ENCODE measurements at regions not wholly inside any gene's neighbourhood (a gene's known extent, or its start where the extent isn't known, plus 50 kb on each side); places are given as distances from the start of the nearest gene placed in this dataset.

DNA sequence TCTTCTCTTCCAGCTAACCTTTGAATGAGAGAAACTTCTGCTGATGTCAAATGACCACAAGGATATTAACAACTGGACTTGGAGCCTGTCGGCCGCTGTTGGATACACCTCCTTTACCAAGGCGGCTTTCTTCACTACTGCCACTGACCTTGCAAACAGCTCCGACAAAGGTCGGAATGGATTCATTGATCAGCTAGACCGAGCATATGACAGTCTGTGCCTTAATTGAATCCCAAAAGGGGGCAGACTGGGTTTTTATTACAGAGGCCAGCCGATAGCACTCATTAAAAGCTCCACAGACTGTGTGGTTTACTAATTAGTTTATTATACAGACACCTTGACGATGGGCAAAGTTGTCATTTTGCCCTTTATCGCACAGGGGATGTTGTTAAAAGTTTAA, 394.5 kb downstream of the RERGL start:
- H3K9me3 ChIP-seq (ENCODE audit: control extremely low read depth in 1 of 3, control insufficient read depth in 2 of 3, insufficient read depth in 1 of 3, low read length in 2 of 3): no peaks in the 10 kb centered on the region
- H3K27ac ChIP-seq (ENCODE audit: low read length in 2 of 2): no peak overlapping the region
- no peaks in the 10 kb centered on the region for H3K79me2 ChIP-seq (ENCODE audit: control insufficient read depth, insufficient read depth, low read length)
- H3K27ac Mint-ChIP-seq: no peak overlapping the region
- no peaks in the 10 kb centered on the region for H4K20me1 ChIP-seq (ENCODE audit: control insufficient read depth, insufficient read depth, low read length, poor library complexity, severe bottlenecking)
- DNase-seq (no peak), ATAC-seq (ENCODE audit: low read depth) (no peak)
- H3K27me3 Mint-ChIP-seq: no peaks in the 10 kb centered on the region
- no peak overlapping the region for H3K9ac ChIP-seq (ENCODE audit: low read length)
- H3K27me3 ChIP-seq (replicated peaks in 1 of 4; ENCODE audit: control extremely low read depth in 1 of 4, control insufficient read depth in 3 of 4, insufficient read depth in 4 of 4, low read length in 3 of 4): no peaks in the 10 kb centered on the region
- peaks cover under 1% of the 10 kb centered on the region for H3K9me3 Mint-ChIP-seq (ENCODE audit: insufficient read depth)
- no peaks in the 10 kb centered on the region for H3K4me1 Mint-ChIP-seq
- ChIA-PET CTCF (no interaction called here), POLR2A (no interaction called here)
- WGBS (ENCODE audit: insufficient coverage): 93% methylated on average over 7 of the region's 9 CpGs
- H3K4me2 ChIP-seq (replicated peaks; ENCODE audit: low read depth, low read length, poor library complexity, severe bottlenecking): no peak overlapping the region
- H3K4me3 Mint-ChIP-seq: no peak overlapping the region
- H3K36me3 ChIP-seq (replicated peaks in 1 of 2; ENCODE audit: control extremely low read depth in 1 of 2, control insufficient read depth in 1 of 2, extremely low read depth in 1 of 2, insufficient read depth in 2 of 2, low read length in 1 of 2): no peaks in the 10 kb centered on the region
- H3K4me3 ChIP-seq (ENCODE audit: control extremely low read depth in 1 of 5, extremely low read depth in 1 of 5, insufficient read depth in 1 of 5, low read depth in 2 of 5, low read length in 4 of 5): no peak overlapping the region
- H2AFZ ChIP-seq (ENCODE audit: insufficient read depth, low read depth, low read length, poor library complexity, severe bottlenecking): no peak overlapping the region
- intact Hi-C loops (cut with micrococcal nuclease): no loop called here
- TF ChIP-seq EZH2 (IDR thresholded peaks at IDR 0.05; ENCODE audit: borderline replicate concordance, insufficient read depth, low read depth, low read length, poor library complexity, severe bottlenecking) (no peak), CTCF (IDR thresholded peaks at IDR 0.05) (no peak)
- no peaks in the 10 kb centered on the region for H3K4me1 ChIP-seq (ENCODE audit: control insufficient read depth in 2 of 2, insufficient read depth in 2 of 2, low read length in 2 of 2)

- peaks cover 2% of the 10 kb centered on the region for H3K9me3 Mint-ChIP-seq (ENCODE audit: insufficient read depth)
- no peak overlapping the region for H3K4me3 ChIP-seq (ENCODE audit: control extremely low read depth in 1 of 5, extremely low read depth in 1 of 5, insufficient read depth in 1 of 5, low read depth in 2 of 5, low read length in 4 of 5)
- H3K27me3 ChIP-seq (replicated peaks in 1 of 4; ENCODE audit: control extremely low read depth in 1 of 4, control insufficient read depth in 3 of 4, insufficient read depth in 4 of 4, low read length in 3 of 4): no peaks in the 10 kb centered on the region
- H3K9me3 ChIP-seq (ENCODE audit: control extremely low read depth in 1 of 3, control insufficient read depth in 2 of 3, insufficient read depth in 1 of 3, low read length in 2 of 3): no peaks in the 10 kb centered on the region
- ChIA-PET POLR2A (no interaction called here), CTCF (no interaction called here)
- H3K4me3 Mint-ChIP-seq: no peak overlapping the region
- H2AFZ ChIP-seq (ENCODE audit: insufficient read depth, low read depth, low read length, poor library complexity, severe bottlenecking): no peak overlapping the region
- no peaks in the 10 kb centered on the region for H3K4me1 ChIP-seq (ENCODE audit: control insufficient read depth in 2 of 2, insufficient read depth in 2 of 2, low read length in 2 of 2)
- H3K27ac ChIP-seq (ENCODE audit: low read length in 2 of 2): no peak overlapping the region
- no peaks in the 10 kb centered on the region for H3K79me2 ChIP-seq (ENCODE audit: control insufficient read depth, insufficient read depth, low read length)
- no peak for DNase-seq
- no peaks in the 10 kb centered on the region for H4K20me1 ChIP-seq (ENCODE audit: control insufficient read depth, insufficient read depth, low read length, poor library complexity, severe bottlenecking)
- H3K9ac ChIP-seq (ENCODE audit: low read length): no peak overlapping the region
- H3K27me3 Mint-ChIP-seq: no peaks in the 10 kb centered on the region
- H3K36me3 ChIP-seq (replicated peaks in 1 of 2; ENCODE audit: control extremely low read depth in 1 of 2, control insufficient read depth in 1 of 2, extremely low read depth in 1 of 2, insufficient read depth in 2 of 2, low read length in 1 of 2): no peaks in the 10 kb centered on the region
- WGBS (ENCODE audit: insufficient coverage): no CpG with 5 or more reads among the region's 2 CpGs
- H3K4me2 ChIP-seq (replicated peaks; ENCODE audit: low read depth, low read length, poor library complexity, severe bottlenecking): no peak overlapping the region
- H3K27ac Mint-ChIP-seq: no peak overlapping the region
- no peak for ATAC-seq (ENCODE audit: low read depth)
- no peaks in the 10 kb centered on the region for H3K4me1 Mint-ChIP-seq
- TF ChIP-seq EZH2 (IDR thresholded peaks at IDR 0.05; ENCODE audit: borderline replicate concordance, insufficient read depth, low read depth, low read length, poor library complexity, severe bottlenecking) (no peak), CTCF (IDR thresholded peaks at IDR 0.05) (no peak)
- intact Hi-C loops (cut with micrococcal nuclease): no loop called here
Observed at GRCh38 chr12:17691369-17691768, 398.6 kb downstream of the RERGL start.

All from B cell (primary cell).